IPS-18c (cell line): ENCODE measurements at regions not wholly inside any gene's neighbourhood (a gene's known extent, or its start where the extent isn't known, plus 50 kb on each side); places are given as distances from the start of the nearest gene placed in this dataset.
"Not testable (repeated sequence)": the region's sequence is repeated elsewhere in the genome, so short reads cannot be mapped to it uniquely, and the experiment has no call there.

ENCODE experiments used
- H3K4me3 ChIP-seq: 2 replicates; pipeline ENCODE4 v1.7.0; 2013; ENCODE audit warnings: low read depth, mild to moderate bottlenecking, low read length, moderate library complexity; ENCODE audit not compliant: insufficient read depth
- H3K9me3 ChIP-seq: one replicate; pipeline ENCODE4 v1.6.1; 2013; ENCODE audit warnings: mild to moderate bottlenecking, low read length, moderate library complexity; ENCODE audit not compliant: control insufficient read depth, insufficient read depth

- Histone ChIP-seq H3K9me3 (peaks cover 2% of the 10 kb centered on the region), H3K4me3 (no peak overlapping the region)
Measured at GRCh38 chr10:26621243-26621888, 76.1 kb upstream of the PDSS1 start.

- Histone ChIP-seq H3K4me3 (peak overlapping the region; percentile 60), H3K9me3 (peaks cover 2% of the 10 kb centered on the region)
Measured at GRCh38 chr10:26621889-26622711, 75.4 kb upstream of the PDSS1 start.

- H3K9me3 ChIP-seq, result peaks cover 2% of the 10 kb centered on the region
- H3K4me3 ChIP-seq, result no peak overlapping the region
Measured at GRCh38 chr10:26622891-26623290, 74.6 kb upstream of the PDSS1 start.

GRCh38 chr10:26624006-26624405 lies 73.5 kb upstream of the PDSS1 start:
- Histone ChIP-seq H3K9me3 (peaks cover 2% of the 10 kb centered on the region), H3K4me3 (no peak overlapping the region)

- peaks cover 2% of the 10 kb centered on the region for H3K9me3 ChIP-seq
- no peak overlapping the region for H3K4me3 ChIP-seq
Measured at GRCh38 chr10:26626066-26626465, 71.4 kb upstream of the PDSS1 start.

- H3K9me3 ChIP-seq, result peaks cover 2% of the 10 kb centered on the region
- H3K4me3 ChIP-seq, result no peak overlapping the region
Measured at GRCh38 chr10:26627324-26627723, 70.2 kb upstream of the PDSS1 start.

- Histone ChIP-seq H3K4me3 (no peak overlapping the region), H3K9me3 (no peaks in the 10 kb centered on the region)
Measured at GRCh38 chr10:26628395-26628794, 69.1 kb upstream of the PDSS1 start.

- H3K9me3 ChIP-seq, H3K4me3 ChIP-seq: not testable (repeated sequence)
Measured at GRCh38 chr10:26632171-26632570, 65.3 kb upstream of the PDSS1 start.

- not testable (repeated sequence) for H3K4me3 ChIP-seq, H3K9me3 ChIP-seq
Measured at GRCh38 chr10:26634111-26634510, 63.4 kb upstream of the PDSS1 start.

- H3K4me3 ChIP-seq, result no peak overlapping the region
- H3K9me3 ChIP-seq, result no peaks in the 10 kb centered on the region
Measured at GRCh38 chr10:26637521-26638275, 59.8 kb upstream of the PDSS1 start.

- no peak overlapping the region for H3K4me3 ChIP-seq
Measured at GRCh38 chr10:26640391-26640790, 57.1 kb upstream of the PDSS1 start.

GRCh38 chr10:26642896-26643653 lies 54.4 kb upstream of the PDSS1 start:
- no peaks in the 10 kb centered on the region for H3K9me3 ChIP-seq
- no peak overlapping the region for H3K4me3 ChIP-seq

More at GRCh38 chr10:26640391-26640790, 57.1 kb upstream of the PDSS1 start:
- no peaks in the 10 kb centered on the region for H3K9me3 ChIP-seq

GRCh38 chr10:26647602-26648244 lies 49.8 kb upstream of the PDSS1 start:
- H3K9me3 ChIP-seq, result no peaks in the 10 kb centered on the region
- no peak overlapping the region for H3K4me3 ChIP-seq
